Cortex of kidney (tissue), 1 donor: ENCODE measurements at regions not wholly inside any gene's neighbourhood (a gene's known extent, or its start where the extent isn't known, plus 50 kb on each side); places are given as distances from the start of the nearest gene placed in this dataset.

Source experiments
- DNase-seq: peaks from one replicate; lab custom pipeline; 2025; lab: John Stamatoyannopoulos, UW

DNA sequence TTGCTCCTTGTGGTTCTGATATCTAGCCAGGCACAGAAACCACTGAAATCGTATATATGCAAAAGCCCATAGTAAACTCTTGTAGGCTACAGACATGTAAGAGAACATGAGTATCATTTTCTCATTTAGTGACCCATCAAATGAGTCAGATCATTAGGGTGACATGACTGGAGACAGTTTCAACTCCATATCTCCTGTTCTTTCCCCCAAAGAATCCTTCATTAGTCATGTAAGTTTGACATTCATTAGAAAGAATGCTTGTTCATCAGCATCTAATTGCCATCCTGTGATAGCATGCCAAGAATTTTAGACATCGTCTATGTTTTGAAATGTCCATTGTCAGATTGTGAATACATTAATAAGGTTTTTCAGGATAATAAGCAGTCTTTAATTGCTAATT lies 264.9 kb upstream of the TPM1 start:
- DNase-seq, result no peak

GRCh38 chr15:62779036-62779770 lies 263.3 kb upstream of the TPM1 start:
- DNase-seq, result no peak

DNA sequence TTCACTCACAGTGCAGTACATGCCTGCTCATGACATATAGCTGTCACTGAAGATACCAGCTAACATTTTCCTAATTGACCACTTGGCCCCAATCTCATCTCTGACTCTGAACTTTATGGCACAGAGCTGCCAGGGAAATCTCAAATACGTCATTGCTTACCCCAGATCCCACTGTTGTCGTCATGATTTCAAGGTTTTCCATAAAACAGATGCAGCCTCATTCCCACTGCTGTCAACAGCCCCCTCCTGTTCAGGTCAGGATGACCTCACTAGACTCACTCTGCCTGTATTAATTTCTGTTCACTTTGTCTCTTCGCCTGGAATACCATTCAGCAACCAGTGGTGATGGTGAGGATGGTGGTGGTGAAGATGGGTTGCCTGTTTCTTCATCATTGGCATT lies 262.6 kb upstream of the TPM1 start:
- DNase-seq, result no peak

- DNase-seq, result no peak
These were observed 261.5 kb upstream of the TPM1 start for GRCh38 chr15:62781081-62781497.

GRCh38 chr15:62782071-62782841 lies 260.3 kb upstream of the TPM1 start:
- no peak for DNase-seq

DNA sequence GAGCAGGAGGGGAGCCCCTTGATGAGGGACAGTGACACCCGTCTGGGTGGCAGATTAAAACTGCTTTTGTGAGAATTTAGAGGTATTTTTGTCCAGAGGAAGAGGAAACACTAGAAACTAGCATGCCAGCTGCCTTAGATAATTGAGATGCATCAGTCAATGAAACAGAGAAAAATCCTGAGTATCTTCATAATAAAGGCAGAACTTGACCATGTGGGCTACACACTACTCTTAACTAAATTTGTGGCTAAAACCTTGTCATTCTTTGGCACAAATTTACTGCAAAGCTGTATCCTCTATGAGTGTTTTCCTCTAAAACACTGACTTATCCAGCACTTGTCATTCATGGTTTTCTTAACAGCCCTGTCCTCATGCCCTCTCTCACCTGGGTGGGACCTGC lies 259.7 kb upstream of the TPM1 start:
- no peak for DNase-seq

DNA sequence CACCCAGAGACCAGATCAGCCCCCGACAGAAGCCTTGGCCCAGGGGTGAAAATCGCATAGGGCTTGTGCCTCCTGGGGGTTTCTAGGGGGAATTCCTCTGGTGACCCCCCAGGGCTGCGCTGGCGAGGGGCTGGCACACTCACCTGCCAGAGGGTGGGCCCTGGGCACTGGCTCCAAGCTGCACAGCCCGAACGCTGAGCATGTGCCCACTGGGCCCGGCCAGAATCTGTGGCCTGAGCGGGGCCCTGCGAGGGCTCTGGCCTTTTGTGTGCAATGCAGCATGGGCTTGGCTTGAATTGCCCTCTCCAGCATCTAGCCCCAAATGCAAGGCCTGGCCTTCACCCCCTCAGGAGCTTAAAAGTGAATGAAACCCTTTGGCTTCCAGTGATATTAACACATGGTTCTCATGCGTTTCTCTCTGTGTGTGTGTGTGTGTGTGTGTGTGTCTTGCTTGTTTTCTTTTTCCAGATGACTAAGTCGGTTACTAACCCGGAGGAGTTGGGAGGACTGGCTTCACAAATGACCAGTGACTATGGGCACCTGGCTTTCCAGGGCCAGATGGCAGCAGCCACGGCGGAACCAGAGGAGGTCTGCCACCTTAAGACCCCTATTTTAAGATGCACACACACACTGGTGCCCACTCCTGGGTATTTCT lies 259.1 kb upstream of the TPM1 start:
- no peak for DNase-seq

- no peak for DNase-seq
These were observed 256.4 kb upstream of the TPM1 start for GRCh38 chr15:62785881-62786828.

DNA sequence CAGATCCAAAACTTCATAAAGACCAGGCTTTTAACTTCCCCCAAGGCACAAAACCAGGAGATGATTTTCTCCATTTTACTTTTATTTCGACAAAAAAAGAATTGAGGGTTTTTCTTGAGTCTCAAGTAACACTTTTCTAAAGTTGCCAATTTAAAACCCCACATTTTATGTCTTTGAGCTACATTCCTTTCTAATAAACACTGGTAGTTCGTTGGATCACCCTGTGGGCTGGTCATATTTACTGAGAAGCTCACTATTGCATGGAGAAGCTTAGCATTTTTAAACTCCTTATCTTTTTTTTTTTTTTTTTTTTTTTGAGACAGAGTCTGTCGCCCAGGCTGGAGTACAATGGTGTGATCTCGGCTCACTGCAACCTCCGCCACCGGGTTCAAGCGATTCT lies 255.1 kb upstream of the TPM1 start:
- no peak for DNase-seq

- DNase-seq, result no peak
These were observed 254.3 kb upstream of the TPM1 start for GRCh38 chr15:62788224-62788623.

DNA sequence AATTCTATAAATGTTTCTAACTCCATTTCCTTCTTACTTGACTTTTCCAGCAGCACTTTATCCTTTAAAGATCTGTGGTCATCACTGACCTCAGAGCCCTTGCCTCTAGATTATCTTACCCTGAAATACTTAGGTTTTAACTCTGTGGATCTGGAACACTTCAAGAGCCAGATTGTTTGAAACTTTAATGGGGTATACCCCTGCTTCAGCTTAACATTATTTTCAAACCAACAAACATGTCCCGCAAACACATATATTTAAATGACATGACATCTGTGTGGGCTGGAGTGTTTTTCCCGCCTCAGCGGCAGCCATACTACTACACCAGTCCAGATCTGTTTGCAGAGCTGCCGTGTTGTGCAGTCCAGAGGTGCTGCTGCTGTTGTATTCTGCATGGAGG lies 252.0 kb upstream of the TPM1 start:
- no peak for DNase-seq

DNA sequence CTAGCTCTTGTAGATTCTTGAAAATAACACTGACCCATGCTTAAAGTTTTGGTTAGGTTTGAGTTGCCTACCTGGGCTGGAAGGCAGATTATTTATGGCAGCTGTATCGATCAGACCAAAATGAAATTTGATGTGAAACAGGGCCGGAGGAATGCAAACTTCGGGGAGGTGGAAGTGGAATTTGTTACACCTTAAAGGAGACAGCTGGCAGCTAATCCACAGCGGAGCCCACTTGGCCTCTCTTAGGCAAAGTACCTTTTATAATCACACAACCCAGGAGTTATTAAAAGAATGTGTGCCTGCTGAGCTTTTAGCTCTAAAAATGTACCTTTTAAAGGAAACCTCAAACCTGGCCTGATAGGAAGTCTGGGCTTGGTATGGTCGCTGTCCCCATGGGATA lies 250.9 kb upstream of the TPM1 start:
- no peak for DNase-seq

DNA sequence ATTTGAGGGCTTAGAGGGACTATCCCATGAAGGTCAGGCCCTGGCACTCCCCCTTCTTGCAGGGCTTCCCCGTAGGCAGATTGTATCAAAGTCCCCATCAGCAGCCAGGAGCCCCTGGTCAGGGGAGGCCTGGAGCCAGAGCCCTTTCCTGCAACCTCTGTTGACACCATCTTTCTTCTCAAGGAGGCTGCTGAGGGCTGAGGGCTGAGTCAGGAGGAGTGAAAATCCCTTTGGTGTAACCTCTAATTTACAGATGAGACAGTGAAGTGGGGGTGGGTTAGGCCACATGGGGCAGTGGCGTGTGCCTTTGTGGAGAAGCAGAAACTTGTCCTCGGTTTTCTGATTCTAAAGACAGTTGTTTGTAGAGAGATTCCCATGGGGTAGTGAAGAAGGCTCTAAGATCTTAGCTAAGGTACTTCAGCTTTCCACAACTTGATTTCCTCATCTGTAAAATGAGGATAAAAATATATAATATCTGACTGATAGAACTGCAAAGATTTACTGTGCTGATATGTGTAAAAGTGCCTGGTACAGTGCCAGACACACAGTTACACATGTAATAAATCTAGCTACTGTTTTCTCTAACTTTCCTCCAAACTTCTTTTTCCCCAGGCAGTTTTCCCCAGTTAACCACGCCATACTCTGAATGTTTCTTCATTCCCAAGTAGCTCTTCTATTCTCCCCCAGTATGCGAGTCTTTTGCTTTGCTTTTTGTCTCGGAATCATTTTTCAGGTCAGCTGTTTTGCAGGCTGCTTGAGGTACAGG lies 249.4 kb upstream of the TPM1 start:
- no peak for DNase-seq

GRCh38 chr15:62793752-62794144 lies 248.8 kb upstream of the TPM1 start:
- DNase-seq, result no peak

DNA sequence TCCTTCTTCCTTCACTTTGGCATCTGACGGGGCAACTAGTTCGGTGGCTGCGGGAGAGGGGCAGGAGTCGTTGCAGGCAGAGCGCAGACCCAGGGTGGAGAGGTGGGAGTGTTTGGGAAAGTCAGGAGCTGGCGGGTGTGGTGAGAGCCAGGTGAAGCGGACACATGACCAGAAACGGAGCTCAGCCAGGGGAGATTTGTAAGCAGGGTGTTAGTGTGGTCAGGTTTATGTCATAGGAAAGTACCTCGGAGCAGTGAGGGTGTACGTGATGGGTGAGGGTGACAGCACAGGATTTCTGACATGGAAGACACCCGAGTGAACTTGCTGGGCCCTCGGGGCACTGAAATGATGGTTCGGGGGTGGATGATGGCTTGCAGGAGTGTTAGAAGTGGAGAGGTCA lies 247.4 kb upstream of the TPM1 start:
- DNase-seq, result no peak

- no peak for DNase-seq
These were observed 246.5 kb upstream of the TPM1 start for GRCh38 chr15:62795700-62796695.

DNA sequence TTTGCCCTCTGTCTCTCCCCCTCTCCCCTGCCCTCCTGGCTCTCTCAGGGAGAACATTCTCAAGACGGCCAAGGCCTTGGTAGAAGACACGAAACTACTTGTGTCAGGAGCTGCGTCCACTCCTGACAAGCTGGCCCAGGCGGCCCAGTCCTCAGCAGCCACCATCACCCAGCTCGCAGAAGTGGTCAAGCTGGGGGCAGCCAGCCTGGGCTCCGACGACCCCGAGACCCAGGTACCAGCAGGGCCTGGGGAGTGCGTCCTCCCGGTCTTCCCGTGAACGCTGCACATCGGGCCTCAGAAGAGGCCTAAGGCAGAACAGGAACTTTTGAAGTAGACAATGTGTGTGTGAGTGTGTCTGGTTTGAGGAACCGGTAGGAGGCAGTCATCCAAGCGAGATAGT lies 245.4 kb upstream of the TPM1 start:
- DNase-seq, result no peak

DNA sequence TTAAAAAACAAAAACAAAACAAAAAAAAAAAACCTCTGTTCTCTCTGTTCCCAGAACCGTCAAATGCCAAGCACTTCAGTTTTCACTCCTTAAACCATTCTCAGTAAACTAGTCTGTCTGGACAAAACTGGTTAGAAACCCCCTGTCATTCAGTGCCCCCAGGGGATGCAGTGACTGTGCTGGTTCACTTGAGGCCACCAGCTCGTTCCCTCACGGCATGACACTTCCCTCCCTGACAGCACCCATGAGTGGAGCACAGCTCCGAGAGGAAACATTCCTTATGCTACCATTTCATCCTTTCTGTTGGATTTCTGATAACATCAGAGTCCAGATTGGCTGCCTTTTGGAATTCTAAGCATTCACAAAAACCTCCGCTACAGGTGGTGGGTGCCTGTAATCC lies 244.0 kb upstream of the TPM1 start:
- DNase-seq, result no peak

DNA sequence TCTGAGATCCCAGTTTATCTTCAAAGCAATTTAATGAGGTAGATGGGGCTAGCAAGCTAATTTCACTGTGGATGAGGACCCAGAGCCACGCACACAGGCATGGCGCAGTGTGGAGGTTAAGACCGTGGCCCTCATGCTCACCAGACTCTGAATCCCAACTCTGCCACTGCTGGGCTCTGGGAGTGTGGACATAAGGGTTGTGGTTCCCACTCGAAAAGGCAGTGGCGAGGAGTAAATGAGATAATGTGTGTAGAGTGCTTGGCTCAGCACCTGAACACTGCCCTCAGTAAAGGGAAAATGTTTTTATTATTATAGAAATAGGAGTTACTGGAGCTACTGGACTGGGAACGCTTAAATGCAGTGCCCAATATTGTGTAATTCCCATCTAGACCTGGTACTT lies 243.5 kb upstream of the TPM1 start:
- DNase-seq, result no peak

DNA sequence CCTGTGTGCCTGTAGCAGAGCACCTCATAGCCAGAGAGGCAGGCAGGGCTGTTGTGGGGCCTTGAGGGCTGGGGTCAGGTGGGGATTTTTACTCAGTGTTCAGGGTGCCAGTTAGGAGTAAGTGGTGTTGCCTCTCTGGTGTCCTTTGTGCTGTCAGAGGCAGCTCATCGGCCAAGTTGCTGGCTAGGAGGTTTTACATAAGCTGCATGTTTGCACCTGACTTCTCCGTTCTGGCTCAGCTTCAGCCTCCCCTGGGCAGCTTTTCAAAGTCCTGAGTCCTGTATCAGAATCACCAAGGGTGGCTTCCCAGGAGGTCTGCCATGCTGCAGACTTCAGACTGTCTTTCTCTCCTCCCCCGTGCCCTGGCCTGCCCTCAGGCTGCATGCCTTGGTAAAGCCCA lies 242.6 kb upstream of the TPM1 start:
- DNase-seq, result no peak
